Renal cortical epithelial cell (primary cell): ENCODE measurements at regions not wholly inside any gene's neighbourhood (a gene's known extent, or its start where the extent isn't known, plus 50 kb on each side); places are given as distances from the start of the nearest gene placed in this dataset.
"Not testable (repeated sequence)": the region's sequence is repeated elsewhere in the genome, so short reads cannot be mapped to it uniquely, and the experiment has no call there.

ENCODE experiments used
- DNase-seq: peaks from one replicate; pipeline ENCODE4 v3.0.0-alpha.2; 2011; ENCODE audit warnings: low read depth

- not testable (repeated sequence) for DNase-seq
Observed at GRCh38 chr7:55743454-55743717, 119.2 kb downstream of the SEPTIN14 start.

- not testable (repeated sequence) for DNase-seq
Observed at GRCh38 chr7:55742651-55743453, 119.7 kb downstream of the SEPTIN14 start.

- not testable (repeated sequence) for DNase-seq
Observed at GRCh38 chr7:55741721-55742631, 120.6 kb downstream of the SEPTIN14 start.

- not testable (repeated sequence) for DNase-seq
Observed at GRCh38 chr7:55740633-55741250, 121.8 kb downstream of the SEPTIN14 start.

GRCh38 chr7:55740053-55740452 is 122.5 kb downstream of the SEPTIN14 start:
- DNase-seq: not testable (repeated sequence)

- DNase-seq: not testable (repeated sequence)
Observed at GRCh38 chr7:55736641-55737221, 125.8 kb downstream of the SEPTIN14 start.

- peak; percentile 51 for DNase-seq
Observed at GRCh38 chr7:55733241-55734140, 129.1 kb downstream of the SEPTIN14 start.

- no peak for DNase-seq
Observed at GRCh38 chr7:55731931-55732330, 130.6 kb downstream of the SEPTIN14 start.

GRCh38 chr7:55730197-55730596 is 132.4 kb downstream of the SEPTIN14 start:
- DNase-seq: no peak

GRCh38 chr7:55723621-55723941 is 139.0 kb downstream of the SEPTIN14 start:
- no peak for DNase-seq

- not testable (repeated sequence) for DNase-seq
Observed at GRCh38 chr7:55722874-55723620, 139.5 kb downstream of the SEPTIN14 start.

- DNase-seq: not testable (repeated sequence)
Observed at GRCh38 chr7:55721004-55721403, 141.5 kb downstream of the SEPTIN14 start.

GRCh38 chr7:55715247-55715867 is 143.1 kb upstream of the VOPP1 start:
- peak; percentile 11 for DNase-seq

- DNase-seq: not testable (repeated sequence)
Observed at GRCh38 chr7:55714370-55714769, 142.1 kb upstream of the VOPP1 start.

- not testable (repeated sequence) for DNase-seq
Observed at GRCh38 chr7:55710312-55710711, 138.0 kb upstream of the VOPP1 start.

- DNase-seq: not testable (repeated sequence)
Observed at GRCh38 chr7:55708028-55708427, 135.7 kb upstream of the VOPP1 start.

- not testable (repeated sequence) for DNase-seq
Observed at GRCh38 chr7:55707410-55707809, 135.1 kb upstream of the VOPP1 start.

- not testable (repeated sequence) for DNase-seq
Observed at GRCh38 chr7:55706451-55707195, 134.3 kb upstream of the VOPP1 start.
